WTC11 (cell line): ENCODE measurements at regions not wholly inside any gene's neighbourhood (a gene's known extent, or its start where the extent isn't known, plus 50 kb on each side); places are given as distances from the start of the nearest gene placed in this dataset.

Experiments used
- ATAC-seq: fragments of 200-7000 bp; cut with Tn5 transposase; 2 replicates; pipeline ENCODE4 v1.10.0; 2021; ENCODE audit warnings: mild to moderate bottlenecking, moderate library complexity
- CTCF ChIA-PET: fragments of 300-600 bp; sonication (Branson Sonifier 250); formaldehyde crosslinking; loops from one replicate; lab custom pipeline; 2021; ENCODE audit warnings: antibody characterized with exemption; lab: Charles Lee
- POLR2A ChIA-PET: fragments of 350-600 bp; sonication (Branson Sonifier 250); formaldehyde crosslinking; loops from one replicate; lab custom pipeline; 2021; ENCODE audit warnings: antibody characterized with exemption; lab: Charles Lee
- DNase-seq: peaks from one replicate; pipeline ENCODE4 v3.0.0; 2021; ENCODE audit warnings: low spot score
- H3K27ac Mint-ChIP-seq: 2 replicates; pipeline ENCODE4 v1.8.0; 2021; ENCODE audit warnings: mixed read lengths
- H3K27me3 Mint-ChIP-seq: 2 replicates; pipeline ENCODE4 v1.8.0; 2021; ENCODE audit warnings: low read depth, mild to moderate bottlenecking, moderate library complexity, mixed read lengths
- H3K36me3 Mint-ChIP-seq: 2 replicates; pipeline ENCODE4 v1.8.0; 2021; ENCODE audit warnings: mixed read lengths
- H3K4me1 Mint-ChIP-seq: 2 replicates; pipeline ENCODE4 v1.8.0; 2022; ENCODE audit warnings: mixed read lengths
- H3K4me3 Mint-ChIP-seq: 2 replicates; pipeline ENCODE4 v1.8.0; 2021; ENCODE audit warnings: mild to moderate bottlenecking, moderate library complexity, mixed read lengths
- H3K9me3 Mint-ChIP-seq: 2 replicates; pipeline ENCODE4 v1.8.0; 2021; ENCODE audit warnings: mixed read lengths
- CREB1 ChIP-seq: sonication (generic); formaldehyde crosslinking; IDR thresholded peaks from 2 replicates; pipeline ENCODE4 v1.8.0; 2023; ENCODE audit warnings: mild to moderate bottlenecking, missing genetic modification reagents
- ETV6 ChIP-seq: sonication (generic); formaldehyde crosslinking; IDR thresholded peaks from 2 replicates; pipeline ENCODE4 v1.8.1; 2022; ENCODE audit warnings: mild to moderate bottlenecking, missing genetic modification reagents
- FOXP1 ChIP-seq: sonication (generic); formaldehyde crosslinking; IDR thresholded peaks from 2 replicates; pipeline ENCODE4 v1.8.0; 2022; ENCODE audit warnings: missing genetic modification reagents, mild to moderate bottlenecking, moderate library complexity, borderline replicate concordance
- HMGA2 ChIP-seq: fragments of 250-450 bp; sonication (Bioruptor Pico); IDR thresholded peaks from 2 replicates; pipeline ENCODE4 v1.4.0; 2021; ENCODE audit warnings: mild to moderate bottlenecking, moderate library complexity
- NFATC4 ChIP-seq: fragments of 250-450 bp; sonication (Bioruptor Pico); IDR thresholded peaks from 2 replicates; pipeline ENCODE4 v1.9.0; 2021; ENCODE audit warnings: mild to moderate bottlenecking
- NFE2L1 ChIP-seq: sonication (generic); formaldehyde crosslinking; IDR thresholded peaks from 2 replicates; pipeline ENCODE4 v1.8.1; 2023; ENCODE audit warnings: missing genetic modification reagents
- NR1H2 ChIP-seq: sonication (generic); formaldehyde crosslinking; IDR thresholded peaks from 2 replicates; pipeline ENCODE4 v1.9.0; 2021; ENCODE audit warnings: mild to moderate bottlenecking, moderate library complexity, missing genetic modification reagents
- NR3C1 ChIP-seq: sonication (generic); formaldehyde crosslinking; conservative IDR thresholded peaks from 2 replicates; pipeline ENCODE4 v1.8.1; 2023; ENCODE audit warnings: low read depth, mild to moderate bottlenecking, missing genetic modification reagents
- PRRX2 ChIP-seq: fragments of 250-450 bp; sonication (Bioruptor Pico); IDR thresholded peaks from 2 replicates; pipeline ENCODE4 v1.8.0; 2021; ENCODE audit warnings: mild to moderate bottlenecking
- SMAD3 ChIP-seq: sonication (generic); formaldehyde crosslinking; IDR thresholded peaks from 2 replicates; pipeline ENCODE4 v1.8.0; 2022; ENCODE audit warnings: missing genetic modification reagents, mild to moderate bottlenecking, borderline replicate concordance
- TCF7 ChIP-seq: sonication (generic); formaldehyde crosslinking; IDR thresholded peaks from 2 replicates; pipeline ENCODE4 v1.8.0; 2022; ENCODE audit warnings: mild to moderate bottlenecking, low read depth, missing genetic modification reagents, moderate library complexity
- TEAD4 ChIP-seq: sonication (generic); formaldehyde crosslinking; IDR thresholded peaks from 2 replicates; pipeline ENCODE4 v1.8.0; 2022; ENCODE audit warnings: mild to moderate bottlenecking, missing genetic modification reagents
- ZNF396 ChIP-seq: fragments of 250-450 bp; sonication (Bioruptor Pico); IDR thresholded peaks from 2 replicates; pipeline ENCODE4 v1.8.0; 2021; ENCODE audit warnings: mild to moderate bottlenecking, moderate library complexity, borderline replicate concordance
- TF ChIP-seq, protein P1 (sequence below): sonication (generic); formaldehyde crosslinking; IDR thresholded peaks from 2 replicates; pipeline ENCODE4 v1.8.0; 2022; ENCODE audit warnings: mild to moderate bottlenecking, missing genetic modification reagents
- TF ChIP-seq, protein P2 (sequence below): sonication (generic); formaldehyde crosslinking; IDR thresholded peaks from 2 replicates; pipeline ENCODE4 v1.8.1; 2023; ENCODE audit warnings: mild to moderate bottlenecking, missing genetic modification reagents, moderate library complexity
- TF ChIP-seq, protein P3 (sequence below): sonication (generic); formaldehyde crosslinking; conservative IDR thresholded peaks from 2 replicates; pipeline ENCODE4 v1.8.1; 2023; ENCODE audit warnings: mild to moderate bottlenecking, low read depth, missing genetic modification reagents, moderate library complexity
- TF ChIP-seq, protein P4 (sequence below): sonication (generic); formaldehyde crosslinking; IDR thresholded peaks from 2 replicates; pipeline ENCODE4 v1.8.0; 2022; ENCODE audit warnings: mild to moderate bottlenecking, missing genetic modification reagents
- TF ChIP-seq, protein P5 (sequence below): sonication (generic); formaldehyde crosslinking; IDR thresholded peaks from 2 replicates; pipeline ENCODE4 v1.8.0; 2022; ENCODE audit warnings: mild to moderate bottlenecking, missing genetic modification reagents
- TF ChIP-seq, protein P6 (sequence below): sonication (generic); formaldehyde crosslinking; IDR thresholded peaks from 2 replicates; pipeline ENCODE4 v1.8.1; 2023; ENCODE audit warnings: mild to moderate bottlenecking, missing genetic modification reagents, borderline replicate concordance

DNA sequence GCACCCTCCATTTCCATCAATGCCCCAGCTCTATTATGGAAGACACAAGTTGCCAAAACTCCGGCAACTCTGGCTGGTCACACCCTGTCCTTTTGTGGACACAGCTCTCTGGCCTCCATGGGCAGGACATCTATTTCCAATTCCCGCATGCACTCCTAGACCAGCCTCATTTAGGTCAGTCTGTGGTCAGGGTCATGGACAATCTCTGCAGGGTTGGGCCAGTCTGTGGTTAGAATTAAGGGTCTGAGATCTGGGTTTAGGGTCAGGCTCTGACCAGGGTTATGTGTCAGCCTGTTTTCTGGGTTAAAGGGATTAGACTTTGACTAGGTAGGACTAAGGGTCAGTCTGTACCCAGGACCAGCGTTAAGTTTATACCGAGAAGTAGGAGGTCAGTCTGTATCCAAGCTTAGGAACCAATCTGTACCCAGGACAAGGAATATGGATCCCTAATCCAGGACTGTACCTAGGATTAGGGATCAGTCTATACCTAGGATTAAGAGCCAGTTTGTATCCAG is 82.4 kb downstream of the VEGFA start (continued):
- TF ChIP-seq, protein P1, sequence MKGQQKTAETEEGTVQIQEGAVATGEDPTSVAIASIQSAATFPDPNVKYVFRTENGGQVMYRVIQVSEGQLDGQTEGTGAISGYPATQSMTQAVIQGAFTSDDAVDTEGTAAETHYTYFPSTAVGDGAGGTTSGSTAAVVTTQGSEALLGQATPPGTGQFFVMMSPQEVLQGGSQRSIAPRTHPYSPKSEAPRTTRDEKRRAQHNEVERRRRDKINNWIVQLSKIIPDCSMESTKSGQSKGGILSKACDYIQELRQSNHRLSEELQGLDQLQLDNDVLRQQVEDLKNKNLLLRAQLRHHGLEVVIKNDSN = no peak
- no peak for TF ChIP-seq TEAD4 (CRISPR knock-in tag)
- TF ChIP-seq, protein P2, sequence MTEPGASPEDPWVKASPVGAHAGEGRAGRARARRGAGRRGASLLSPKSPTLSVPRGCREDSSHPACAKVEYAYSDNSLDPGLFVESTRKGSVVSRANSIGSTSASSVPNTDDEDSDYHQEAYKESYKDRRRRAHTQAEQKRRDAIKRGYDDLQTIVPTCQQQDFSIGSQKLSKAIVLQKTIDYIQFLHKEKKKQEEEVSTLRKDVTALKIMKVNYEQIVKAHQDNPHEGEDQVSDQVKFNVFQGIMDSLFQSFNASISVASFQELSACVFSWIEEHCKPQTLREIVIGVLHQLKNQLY (CRISPR knock-in tag) = no peak
- TF ChIP-seq CREB1 (CRISPR knock-in tag) = no peak
- TF ChIP-seq ETV6 (CRISPR knock-in tag) = no peak
- TF ChIP-seq NR1H2 (CRISPR knock-in tag) = no peak
- TF ChIP-seq, all 79 proteins: peak for 0

DNA sequence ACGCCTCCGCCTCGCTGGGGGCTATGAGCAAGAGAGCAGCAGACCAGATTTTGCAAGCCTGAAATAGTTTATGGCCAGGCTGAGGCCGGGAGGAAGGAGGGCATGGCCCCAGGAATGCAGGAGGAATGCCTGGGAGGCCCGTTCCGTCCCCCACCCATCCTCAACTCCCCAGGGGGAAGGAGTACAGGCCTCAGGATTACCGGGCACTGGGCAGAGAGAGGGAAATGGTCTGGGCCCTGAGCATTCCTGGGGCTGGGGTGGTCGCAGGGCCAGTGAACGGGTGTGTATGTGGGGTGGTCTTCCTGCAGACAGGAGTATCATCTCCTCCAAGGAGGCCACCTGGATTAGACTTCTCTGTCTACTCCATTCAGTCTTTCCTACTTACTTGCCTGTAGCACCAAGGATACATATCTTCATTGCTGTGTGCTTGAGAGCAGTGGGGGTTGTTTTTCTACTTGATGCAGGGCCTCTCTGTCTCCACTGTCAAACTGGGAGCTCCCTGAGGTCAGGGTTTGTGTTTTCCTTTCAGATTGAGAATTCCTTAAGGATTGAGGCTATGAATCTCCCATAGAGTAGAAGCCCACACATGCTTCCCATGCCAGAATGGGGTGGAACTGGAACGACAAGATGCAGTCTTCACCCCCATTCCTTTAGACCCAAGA is 81.3 kb downstream of the VEGFA start:
- CTCF ChIA-PET = interaction anchor here (1.8 kb wide), 1 partner anchor 223 kb away, joined by 5 read pairs; no protein-coding TSS in a partner anchor
- H3K9me3 Mint-ChIP-seq = no peaks in the 10 kb centered on the region
- TF ChIP-seq PRRX2 (CRISPR knock-in tag) = no peak
- TF ChIP-seq, all 79 proteins: peak for 0
- Mint-ChIP-seq H3K4me1 (peaks cover 14% of the 10 kb centered on the region), H3K4me3 (no peak overlapping the region), H3K27ac (no peak overlapping the region), H3K27me3 (no peaks in the 10 kb centered on the region), H3K36me3 (no peaks in the 10 kb centered on the region)
- DNase-seq = no peak
- peak; percentile 64 for ATAC-seq
- POLR2A ChIA-PET = no interaction called here

DNA sequence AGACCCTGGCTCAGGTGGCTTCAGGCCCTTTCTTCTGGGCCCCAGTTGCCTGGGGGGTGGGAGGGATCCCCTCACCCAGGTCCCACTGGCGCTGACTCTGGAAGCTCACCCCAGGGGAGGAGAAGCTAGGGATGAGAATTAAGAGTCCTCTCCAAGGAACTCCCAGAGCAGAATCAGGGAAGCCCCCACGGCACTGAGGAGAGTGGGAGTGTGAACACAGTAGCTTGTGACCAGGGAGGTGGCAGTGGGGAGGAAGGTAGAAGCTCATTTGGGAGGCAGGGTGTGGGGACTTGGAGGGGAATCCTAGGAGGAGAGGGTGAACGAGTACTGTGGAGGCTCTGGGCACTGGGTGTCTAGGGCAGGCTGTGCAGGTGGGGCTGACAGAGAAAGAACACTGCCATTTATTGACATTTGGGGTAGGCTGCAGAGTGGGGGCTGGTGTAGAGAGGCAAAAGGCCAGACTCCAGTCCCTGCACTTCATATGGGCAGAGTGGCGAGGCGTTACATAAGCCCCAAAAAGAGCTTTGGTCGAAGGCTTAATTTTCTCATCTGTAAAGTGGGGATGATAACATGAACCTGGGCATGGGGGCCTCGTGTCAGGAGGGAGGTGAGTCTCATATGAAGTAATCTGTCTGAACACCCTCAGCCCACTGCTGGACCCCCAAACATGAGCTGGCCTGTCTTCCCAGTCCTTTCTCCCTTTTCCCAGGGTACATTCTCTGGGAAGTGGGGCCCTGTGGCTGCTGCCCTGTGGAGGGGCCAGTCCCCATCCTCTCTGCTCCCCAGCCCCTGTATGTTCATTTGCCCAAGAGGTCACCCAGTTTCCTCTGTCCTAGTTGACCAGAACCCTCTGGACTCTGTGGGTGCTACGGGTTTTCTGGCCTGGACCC is 80.5 kb downstream of the VEGFA start:
- POLR2A ChIA-PET = no interaction called here
- no peak overlapping the region for H3K27ac Mint-ChIP-seq
- ATAC-seq (no peak), DNase-seq (no peak)
- TF ChIP-seq, protein P3, sequence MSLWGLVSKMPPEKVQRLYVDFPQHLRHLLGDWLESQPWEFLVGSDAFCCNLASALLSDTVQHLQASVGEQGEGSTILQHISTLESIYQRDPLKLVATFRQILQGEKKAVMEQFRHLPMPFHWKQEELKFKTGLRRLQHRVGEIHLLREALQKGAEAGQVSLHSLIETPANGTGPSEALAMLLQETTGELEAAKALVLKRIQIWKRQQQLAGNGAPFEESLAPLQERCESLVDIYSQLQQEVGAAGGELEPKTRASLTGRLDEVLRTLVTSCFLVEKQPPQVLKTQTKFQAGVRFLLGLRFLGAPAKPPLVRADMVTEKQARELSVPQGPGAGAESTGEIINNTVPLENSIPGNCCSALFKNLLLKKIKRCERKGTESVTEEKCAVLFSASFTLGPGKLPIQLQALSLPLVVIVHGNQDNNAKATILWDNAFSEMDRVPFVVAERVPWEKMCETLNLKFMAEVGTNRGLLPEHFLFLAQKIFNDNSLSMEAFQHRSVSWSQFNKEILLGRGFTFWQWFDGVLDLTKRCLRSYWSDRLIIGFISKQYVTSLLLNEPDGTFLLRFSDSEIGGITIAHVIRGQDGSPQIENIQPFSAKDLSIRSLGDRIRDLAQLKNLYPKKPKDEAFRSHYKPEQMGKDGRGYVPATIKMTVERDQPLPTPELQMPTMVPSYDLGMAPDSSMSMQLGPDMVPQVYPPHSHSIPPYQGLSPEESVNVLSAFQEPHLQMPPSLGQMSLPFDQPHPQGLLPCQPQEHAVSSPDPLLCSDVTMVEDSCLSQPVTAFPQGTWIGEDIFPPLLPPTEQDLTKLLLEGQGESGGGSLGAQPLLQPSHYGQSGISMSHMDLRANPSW (CRISPR knock-in tag) = no peak
- TF ChIP-seq, protein P4, sequence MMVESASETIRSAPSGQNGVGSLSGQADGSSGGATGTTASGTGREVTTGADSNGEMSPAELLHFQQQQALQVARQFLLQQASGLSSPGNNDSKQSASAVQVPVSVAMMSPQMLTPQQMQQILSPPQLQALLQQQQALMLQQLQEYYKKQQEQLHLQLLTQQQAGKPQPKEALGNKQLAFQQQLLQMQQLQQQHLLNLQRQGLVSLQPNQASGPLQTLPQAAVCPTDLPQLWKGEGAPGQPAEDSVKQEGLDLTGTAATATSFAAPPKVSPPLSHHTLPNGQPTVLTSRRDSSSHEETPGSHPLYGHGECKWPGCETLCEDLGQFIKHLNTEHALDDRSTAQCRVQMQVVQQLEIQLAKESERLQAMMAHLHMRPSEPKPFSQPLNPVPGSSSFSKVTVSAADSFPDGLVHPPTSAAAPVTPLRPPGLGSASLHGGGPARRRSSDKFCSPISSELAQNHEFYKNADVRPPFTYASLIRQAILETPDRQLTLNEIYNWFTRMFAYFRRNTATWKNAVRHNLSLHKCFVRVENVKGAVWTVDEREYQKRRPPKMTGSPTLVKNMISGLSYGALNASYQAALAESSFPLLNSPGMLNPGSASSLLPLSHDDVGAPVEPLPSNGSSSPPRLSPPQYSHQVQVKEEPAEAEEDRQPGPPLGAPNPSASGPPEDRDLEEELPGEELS (CRISPR knock-in tag) = no peak
- TF ChIP-seq NFE2L1 (CRISPR knock-in tag) (no peak), ZNF396 (CRISPR knock-in tag) (no peak), TCF7 (CRISPR knock-in tag) (no peak), FOXP1 (CRISPR knock-in tag) (no peak), NR3C1 (CRISPR knock-in tag) (no peak), HMGA2 (CRISPR knock-in tag) (no peak), SMAD3 (CRISPR knock-in tag) (no peak), NFATC4 (CRISPR knock-in tag) (no peak)
- TF ChIP-seq, protein P5, sequence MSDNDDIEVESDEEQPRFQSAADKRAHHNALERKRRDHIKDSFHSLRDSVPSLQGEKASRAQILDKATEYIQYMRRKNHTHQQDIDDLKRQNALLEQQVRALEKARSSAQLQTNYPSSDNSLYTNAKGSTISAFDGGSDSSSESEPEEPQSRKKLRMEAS (CRISPR knock-in tag) = no peak
- TF ChIP-seq, protein P6, sequence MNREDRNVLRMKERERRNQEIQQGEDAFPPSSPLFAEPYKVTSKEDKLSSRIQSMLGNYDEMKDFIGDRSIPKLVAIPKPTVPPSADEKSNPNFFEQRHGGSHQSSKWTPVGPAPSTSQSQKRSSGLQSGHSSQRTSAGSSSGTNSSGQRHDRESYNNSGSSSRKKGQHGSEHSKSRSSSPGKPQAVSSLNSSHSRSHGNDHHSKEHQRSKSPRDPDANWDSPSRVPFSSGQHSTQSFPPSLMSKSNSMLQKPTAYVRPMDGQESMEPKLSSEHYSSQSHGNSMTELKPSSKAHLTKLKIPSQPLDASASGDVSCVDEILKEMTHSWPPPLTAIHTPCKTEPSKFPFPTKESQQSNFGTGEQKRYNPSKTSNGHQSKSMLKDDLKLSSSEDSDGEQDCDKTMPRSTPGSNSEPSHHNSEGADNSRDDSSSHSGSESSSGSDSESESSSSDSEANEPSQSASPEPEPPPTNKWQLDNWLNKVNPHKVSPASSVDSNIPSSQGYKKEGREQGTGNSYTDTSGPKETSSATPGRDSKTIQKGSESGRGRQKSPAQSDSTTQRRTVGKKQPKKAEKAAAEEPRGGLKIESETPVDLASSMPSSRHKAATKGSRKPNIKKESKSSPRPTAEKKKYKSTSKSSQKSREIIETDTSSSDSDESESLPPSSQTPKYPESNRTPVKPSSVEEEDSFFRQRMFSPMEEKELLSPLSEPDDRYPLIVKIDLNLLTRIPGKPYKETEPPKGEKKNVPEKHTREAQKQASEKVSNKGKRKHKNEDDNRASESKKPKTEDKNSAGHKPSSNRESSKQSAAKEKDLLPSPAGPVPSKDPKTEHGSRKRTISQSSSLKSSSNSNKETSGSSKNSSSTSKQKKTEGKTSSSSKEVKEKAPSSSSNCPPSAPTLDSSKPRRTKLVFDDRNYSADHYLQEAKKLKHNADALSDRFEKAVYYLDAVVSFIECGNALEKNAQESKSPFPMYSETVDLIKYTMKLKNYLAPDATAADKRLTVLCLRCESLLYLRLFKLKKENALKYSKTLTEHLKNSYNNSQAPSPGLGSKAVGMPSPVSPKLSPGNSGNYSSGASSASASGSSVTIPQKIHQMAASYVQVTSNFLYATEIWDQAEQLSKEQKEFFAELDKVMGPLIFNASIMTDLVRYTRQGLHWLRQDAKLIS (CRISPR knock-in tag) = no peak
- H3K4me3 Mint-ChIP-seq = no peak overlapping the region
- CTCF ChIA-PET = interaction anchor here (0.9 to 1.8 kb wide), 3 partner anchors 212 to 226 kb away, joined by 3 to 5 read pairs (median 3); no protein-coding TSS in a partner anchor
- H3K4me1 Mint-ChIP-seq = peaks cover 14% of the 10 kb centered on the region
- H3K9me3 Mint-ChIP-seq = no peaks in the 10 kb centered on the region
- H3K36me3 Mint-ChIP-seq = no peaks in the 10 kb centered on the region
- H3K27me3 Mint-ChIP-seq = no peaks in the 10 kb centered on the region
